ENCODE measurements at regions not wholly inside any gene's neighbourhood (a gene's known extent, or its start where the extent isn't known, plus 50 kb on each side); places are given as distances from the start of the nearest gene placed in this dataset.
A peak's percentile ranks its signal among the peaks of the same experiment; 100 is the strongest.

GRCh38 chr10:130859427-130859826 lies 452.1 kb downstream of the TCERG1L start:
- no peak for DNase-seq

- no peak for DNase-seq
Measured at GRCh38 chr10:130862122-130862521, 449.4 kb downstream of the TCERG1L start.

GRCh38 chr10:130862626-130863025 lies 448.9 kb downstream of the TCERG1L start:
- no peak for DNase-seq

GRCh38 chr10:130863044-130863443 lies 448.5 kb downstream of the TCERG1L start:
- DNase-seq, result no peak

- DNase-seq, result no peak
Measured at GRCh38 chr10:130864961-130865818, 446.3 kb downstream of the TCERG1L start.

- DNase-seq, result no peak
Measured at GRCh38 chr10:130866857-130867256, 444.7 kb downstream of the TCERG1L start.

GRCh38 chr10:130867446-130868194 lies 443.9 kb downstream of the TCERG1L start:
- DNase-seq, result no peak

GRCh38 chr10:130869179-130869841 lies 442.2 kb downstream of the TCERG1L start:
- no peak for DNase-seq

- no peak for DNase-seq
Measured at GRCh38 chr10:130871406-130871805, 440.1 kb downstream of the TCERG1L start.

GRCh38 chr10:130873636-130874035 lies 437.9 kb downstream of the TCERG1L start:
- no peak for DNase-seq

GRCh38 chr10:130875116-130875515 lies 436.4 kb downstream of the TCERG1L start:
- DNase-seq, result no peak

- peak; percentile 5 for DNase-seq
Measured at GRCh38 chr10:130875897-130876472, 435.5 kb downstream of the TCERG1L start.

GRCh38 chr10:130877126-130877525 lies 434.4 kb downstream of the TCERG1L start:
- DNase-seq, result no peak

GRCh38 chr10:130878131-130878530 lies 433.4 kb downstream of the TCERG1L start:
- no peak for DNase-seq

- DNase-seq, result no peak
Measured at GRCh38 chr10:130882906-130883305, 428.6 kb downstream of the TCERG1L start.

GRCh38 chr10:130884456-130884855 lies 427.1 kb downstream of the TCERG1L start:
- no peak for DNase-seq

GRCh38 chr10:130885021-130885655 lies 426.4 kb downstream of the TCERG1L start:
- DNase-seq, result no peak

GRCh38 chr10:130887170-130887569 lies 424.4 kb downstream of the TCERG1L start:
- no peak for DNase-seq

- DNase-seq, result no peak
Measured at GRCh38 chr10:130888493-130888892, 423.0 kb downstream of the TCERG1L start.

GRCh38 chr10:130889240-130889639 lies 422.3 kb downstream of the TCERG1L start:
- DNase-seq, result no peak

GRCh38 chr10:130889780-130890179 lies 421.7 kb downstream of the TCERG1L start:
- DNase-seq, result no peak

- DNase-seq, result no peak
Measured at GRCh38 chr10:130891066-130891465, 420.5 kb downstream of the TCERG1L start.

GRCh38 chr10:130894471-130894870 lies 417.1 kb downstream of the TCERG1L start:
- no peak for DNase-seq
